Upper lobe of right lung (tissue), 1 donor: ENCODE measurements at regions not wholly inside any gene's neighbourhood (a gene's known extent, or its start where the extent isn't known, plus 50 kb on each side); places are given as distances from the start of the nearest gene placed in this dataset.

Experiments used
- ATAC-seq: fragments of 200-7000 bp; cut with Tn5 transposase; one replicate; pipeline ENCODE4 v1.9.1; 2020; ENCODE audit warnings: mild to moderate bottlenecking, moderate library complexity
- DNase-seq: peaks from one replicate; pipeline ENCODE4 v3.0.0-alpha.2; 2020
- H3K27ac ChIP-seq: fragments of 200-600 bp; one replicate; pipeline ENCODE4 v1.8.0; 2022
- H3K27me3 ChIP-seq: fragments of 200-600 bp; one replicate; pipeline ENCODE4 v1.8.0; 2022; ENCODE audit warnings: mild to moderate bottlenecking
- H3K36me3 ChIP-seq: fragments of 200-600 bp; one replicate; pipeline ENCODE4 v1.8.0; 2022
- H3K4me1 ChIP-seq: fragments of 200-600 bp; one replicate; pipeline ENCODE4 v1.8.0; 2022
- H3K4me3 ChIP-seq: fragments of 200-600 bp; one replicate; pipeline ENCODE4 v1.8.0; 2022; ENCODE audit warnings: mild to moderate bottlenecking
- H3K9me3 ChIP-seq: fragments of 200-600 bp; one replicate; pipeline ENCODE4 v1.8.0; 2022
- intact Hi-C: fragments of 100-400 bp; cut with DNase I; formaldehyde crosslinking; loops from one replicate; pipeline ENCODE4 v1.11.0; 2022
- TF ChIP-seq, protein P1 (sequence below): fragments of 200-600 bp; IDR thresholded peaks from one replicate; pipeline ENCODE4 v1.8.0; 2022; ENCODE audit warnings: antibody characterized with exemption
- donor health status: DM: no; HTN: yes; CAD: no; lungs with severe emphysema.

DNA sequence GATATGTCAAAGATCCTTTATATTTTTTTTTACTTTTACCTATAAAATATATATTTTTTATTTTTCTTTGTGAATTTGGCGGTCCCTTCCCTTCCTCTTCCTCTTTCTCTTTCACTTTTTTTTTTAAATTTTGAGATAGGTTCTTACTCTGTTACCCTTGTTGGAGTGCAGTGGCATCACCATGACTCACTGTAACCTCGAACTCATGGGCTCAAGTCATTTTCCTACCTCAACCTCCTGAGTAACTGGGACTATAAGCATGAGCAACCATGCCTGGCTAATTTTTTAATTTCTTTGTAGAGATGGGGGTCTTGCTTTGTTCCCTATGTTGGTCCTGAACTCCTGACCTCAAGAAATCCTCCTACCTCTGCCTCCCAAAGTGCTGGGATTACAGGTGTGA lies 258.0 kb upstream of the CLINT1 start:
- Histone ChIP-seq H3K4me1 (no peaks in the 10 kb centered on the region), H3K36me3 (no peaks in the 10 kb centered on the region), H3K27me3 (peaks cover 4% of the 10 kb centered on the region), H3K4me3 (no peak overlapping the region), H3K9me3 (no peaks in the 10 kb centered on the region), H3K27ac (no peak overlapping the region)
- TF ChIP-seq, protein P1, sequence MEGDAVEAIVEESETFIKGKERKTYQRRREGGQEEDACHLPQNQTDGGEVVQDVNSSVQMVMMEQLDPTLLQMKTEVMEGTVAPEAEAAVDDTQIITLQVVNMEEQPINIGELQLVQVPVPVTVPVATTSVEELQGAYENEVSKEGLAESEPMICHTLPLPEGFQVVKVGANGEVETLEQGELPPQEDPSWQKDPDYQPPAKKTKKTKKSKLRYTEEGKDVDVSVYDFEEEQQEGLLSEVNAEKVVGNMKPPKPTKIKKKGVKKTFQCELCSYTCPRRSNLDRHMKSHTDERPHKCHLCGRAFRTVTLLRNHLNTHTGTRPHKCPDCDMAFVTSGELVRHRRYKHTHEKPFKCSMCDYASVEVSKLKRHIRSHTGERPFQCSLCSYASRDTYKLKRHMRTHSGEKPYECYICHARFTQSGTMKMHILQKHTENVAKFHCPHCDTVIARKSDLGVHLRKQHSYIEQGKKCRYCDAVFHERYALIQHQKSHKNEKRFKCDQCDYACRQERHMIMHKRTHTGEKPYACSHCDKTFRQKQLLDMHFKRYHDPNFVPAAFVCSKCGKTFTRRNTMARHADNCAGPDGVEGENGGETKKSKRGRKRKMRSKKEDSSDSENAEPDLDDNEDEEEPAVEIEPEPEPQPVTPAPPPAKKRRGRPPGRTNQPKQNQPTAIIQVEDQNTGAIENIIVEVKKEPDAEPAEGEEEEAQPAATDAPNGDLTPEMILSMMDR: no peak
- ATAC-seq (no peak), DNase-seq (no peak)
- intact Hi-C loops: no loop called here

DNA sequence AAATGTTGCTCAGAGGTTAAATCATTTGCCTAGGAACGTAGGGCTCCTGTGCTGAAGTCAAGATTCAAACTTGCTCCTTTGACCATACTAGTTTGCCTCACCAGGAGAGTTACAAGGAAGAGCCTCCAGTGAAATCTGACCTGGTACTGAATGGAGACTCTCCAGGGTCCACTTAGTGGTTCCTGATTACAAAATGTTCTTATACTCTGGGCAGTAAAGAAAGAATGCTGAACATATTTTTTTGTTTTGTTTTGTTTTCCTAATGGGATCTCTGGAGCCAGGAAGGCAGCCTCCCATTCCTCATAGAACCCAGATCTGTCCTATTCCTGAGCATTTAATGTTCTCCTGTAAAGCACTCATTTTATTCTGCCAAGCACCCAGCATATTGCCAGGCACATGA lies 256.5 kb upstream of the CLINT1 start:
- no peak for ATAC-seq
- no peak for DNase-seq
- H3K9me3 ChIP-seq: no peaks in the 10 kb centered on the region
- H3K4me3 ChIP-seq: no peak overlapping the region
- H3K27ac ChIP-seq: no peak overlapping the region
- intact Hi-C loops: no loop called here
- TF ChIP-seq, protein P1: no peak
- no peaks in the 10 kb centered on the region for H3K4me1 ChIP-seq
- peaks cover 4% of the 10 kb centered on the region for H3K27me3 ChIP-seq
- H3K36me3 ChIP-seq: no peaks in the 10 kb centered on the region

DNA sequence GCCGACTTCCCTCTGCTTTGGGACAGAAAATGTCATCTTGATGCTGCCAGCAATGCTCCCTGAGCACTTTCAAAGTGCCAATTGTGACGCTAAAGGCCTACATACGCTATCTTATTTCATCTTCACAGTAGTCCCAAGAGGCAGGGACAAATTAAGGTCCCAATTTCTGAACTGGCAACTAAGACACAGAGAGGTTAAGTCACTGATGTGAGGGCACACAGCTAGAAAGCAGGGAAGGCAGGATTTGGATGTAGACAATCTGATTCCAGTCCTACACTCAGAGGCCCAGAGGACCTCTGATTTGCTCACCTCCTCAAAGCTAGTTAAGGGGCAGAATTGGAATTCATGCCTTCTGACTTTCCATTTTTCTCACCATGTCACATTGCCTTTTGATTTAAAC lies 249.2 kb upstream of the CLINT1 start:
- Histone ChIP-seq H3K27ac (no peak overlapping the region), H3K9me3 (no peaks in the 10 kb centered on the region), H3K27me3 (no peaks in the 10 kb centered on the region), H3K4me3 (no peak overlapping the region), H3K36me3 (no peaks in the 10 kb centered on the region), H3K4me1 (no peaks in the 10 kb centered on the region)
- TF ChIP-seq, protein P1: no peak
- no peak for ATAC-seq
- DNase-seq: no peak
- intact Hi-C loops: no loop called here

DNA sequence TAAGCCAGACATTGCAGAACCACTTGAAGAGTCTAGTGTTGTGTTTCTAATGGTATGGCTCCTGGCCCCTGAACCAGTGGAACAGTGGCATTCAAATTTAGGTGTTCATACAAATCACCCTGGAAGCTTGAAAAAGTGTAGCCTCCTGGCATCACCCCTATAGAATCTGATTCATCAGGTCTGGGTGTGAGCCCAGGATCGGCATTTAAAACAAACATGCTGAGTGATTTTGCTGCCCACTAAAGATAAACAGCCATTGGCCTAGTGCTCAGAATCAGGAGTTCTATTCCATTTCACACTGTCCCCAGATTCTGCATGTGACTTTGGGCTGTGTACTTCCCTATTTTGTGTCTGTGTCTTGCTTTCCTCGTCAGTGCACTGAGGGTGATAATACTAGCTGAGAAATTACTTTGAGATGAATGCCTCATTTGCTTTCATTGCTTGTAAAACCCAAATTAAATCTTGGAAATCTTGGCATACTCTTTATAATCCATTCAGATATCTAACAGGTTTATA lies 241.5 kb upstream of the CLINT1 start:
- H3K27ac ChIP-seq: no peak overlapping the region
- H3K27me3 ChIP-seq: no peaks in the 10 kb centered on the region
- ATAC-seq (peak; percentile 42), DNase-seq (no peak)
- intact Hi-C loops: no loop called here
- no peak overlapping the region for H3K4me3 ChIP-seq
- no peaks in the 10 kb centered on the region for H3K36me3 ChIP-seq
- TF ChIP-seq, protein P1: no peak
- H3K9me3 ChIP-seq: no peaks in the 10 kb centered on the region
- H3K4me1 ChIP-seq: no peaks in the 10 kb centered on the region

DNA sequence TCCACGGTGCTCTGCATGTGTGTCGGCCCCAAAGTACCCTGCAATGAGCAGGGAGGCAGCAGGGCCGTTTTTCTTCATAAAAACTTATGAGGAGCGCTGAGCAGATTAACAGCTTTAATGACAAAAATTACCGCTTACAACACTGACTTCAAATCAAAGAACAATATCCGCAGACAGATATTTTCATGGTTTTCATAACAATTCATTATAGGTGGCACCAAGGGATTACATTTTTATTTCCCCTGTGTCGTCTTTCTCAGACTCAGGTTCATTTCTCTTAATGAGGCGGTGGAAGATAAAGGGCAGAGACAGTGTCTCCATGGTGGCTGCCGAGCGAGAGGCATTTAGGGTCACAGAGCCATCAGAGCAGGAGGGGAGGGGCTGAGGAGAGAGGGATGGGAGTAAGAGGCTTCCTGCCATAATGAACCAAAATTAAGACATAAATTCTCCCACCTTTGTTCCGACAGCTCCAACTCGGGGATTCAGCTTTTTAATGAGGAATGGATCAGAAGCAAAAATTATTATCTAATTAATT lies 240.7 kb upstream of the CLINT1 start:
- H3K4me3 ChIP-seq: no peak overlapping the region
- no peaks in the 10 kb centered on the region for H3K4me1 ChIP-seq
- H3K9me3 ChIP-seq: no peaks in the 10 kb centered on the region
- ATAC-seq (no peak), DNase-seq (no peak)
- intact Hi-C loops: no loop called here
- H3K27ac ChIP-seq: no peak overlapping the region
- H3K36me3 ChIP-seq: no peaks in the 10 kb centered on the region
- no peaks in the 10 kb centered on the region for H3K27me3 ChIP-seq
- TF ChIP-seq, protein P1: no peak

DNA sequence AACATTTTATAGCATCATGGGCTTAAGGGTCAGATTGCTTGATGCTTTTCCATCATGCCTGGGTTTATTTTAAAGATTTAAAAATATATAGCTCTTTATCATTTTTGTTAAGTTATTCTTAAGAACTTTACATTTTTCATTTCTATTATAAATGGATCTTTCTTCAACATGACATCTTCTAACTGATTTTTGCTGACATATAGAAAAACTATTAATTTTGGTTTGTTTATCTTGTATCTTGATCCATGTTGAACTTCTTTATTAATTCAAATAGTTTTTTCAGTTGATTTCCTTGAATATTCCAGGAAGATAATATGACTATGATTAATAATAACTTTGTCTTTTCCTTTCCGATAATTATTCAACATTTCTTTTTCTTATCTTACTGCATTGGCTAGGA lies 237.9 kb upstream of the CLINT1 start:
- Histone ChIP-seq H3K36me3 (no peaks in the 10 kb centered on the region), H3K9me3 (no peaks in the 10 kb centered on the region), H3K4me3 (no peak overlapping the region), H3K27ac (no peak overlapping the region), H3K27me3 (no peaks in the 10 kb centered on the region), H3K4me1 (no peaks in the 10 kb centered on the region)
- TF ChIP-seq, protein P1: no peak
- DNase-seq: no peak
- intact Hi-C loops: no loop called here
- ATAC-seq: no peak
